HG03066 (cell line): ENCODE measurements at regions not wholly inside any gene's neighbourhood (a gene's known extent, or its start where the extent isn't known, plus 50 kb on each side); places are given as distances from the start of the nearest gene placed in this dataset.

Source experiments
- ATAC-seq: cut with Tn5 transposase; IDR thresholded peaks from one replicate; pipeline ENCODE4 v1.9.1; 2021; ENCODE audit warnings: low read depth; ENCODE audit not compliant: unreplicated experiment

GRCh38 chr4:178856139-178856800 is 1414.0 kb upstream of the AGA start:
- ATAC-seq = no peak

- ATAC-seq = no peak
These were observed 1429.2 kb upstream of the AGA start for GRCh38 chr4:178871476-178871875.

- no peak for ATAC-seq
These were observed 1439.7 kb upstream of the AGA start for GRCh38 chr4:178881937-178882336.

- no peak for ATAC-seq
These were observed 1451.9 kb upstream of the AGA start for GRCh38 chr4:178894126-178894525.

GRCh38 chr4:178899084-178899483 is 1456.8 kb upstream of the AGA start:
- no peak for ATAC-seq

GRCh38 chr4:178917756-178918155 is 1475.5 kb upstream of the AGA start:
- ATAC-seq = no peak

- no peak for ATAC-seq
These were observed 1494.9 kb upstream of the AGA start for GRCh38 chr4:178937130-178937529.

- ATAC-seq = no peak
These were observed 1499.7 kb upstream of the AGA start for GRCh38 chr4:178941975-178942374.

- ATAC-seq = no peak
These were observed 1511.3 kb upstream of the AGA start for GRCh38 chr4:178953447-178954120.

GRCh38 chr4:178955614-178956013 is 1513.4 kb upstream of the AGA start:
- ATAC-seq = no peak

GRCh38 chr4:178958725-178959440 is 1516.6 kb upstream of the AGA start:
- no peak for ATAC-seq

GRCh38 chr4:178963446-178964045 is 1521.3 kb upstream of the AGA start:
- ATAC-seq = no peak

- no peak for ATAC-seq
These were observed 1524.4 kb upstream of the AGA start for GRCh38 chr4:178966644-178967043.

GRCh38 chr4:178970433-178971140 is 1528.3 kb upstream of the AGA start:
- no peak for ATAC-seq

GRCh38 chr4:178976861-178977260 is 1534.6 kb upstream of the AGA start:
- ATAC-seq = no peak

- no peak for ATAC-seq
These were observed 1551.1 kb upstream of the AGA start for GRCh38 chr4:178993306-178993705.

- ATAC-seq = no peak
These were observed 1559.7 kb upstream of the AGA start for GRCh38 chr4:179001918-179002317.

- ATAC-seq = no peak
These were observed 1565.5 kb upstream of the AGA start for GRCh38 chr4:179007755-179008154.

GRCh38 chr4:179017581-179017980 is 1575.3 kb upstream of the AGA start:
- no peak for ATAC-seq

- no peak for ATAC-seq
These were observed 1585.3 kb upstream of the AGA start for GRCh38 chr4:179027569-179027968.

GRCh38 chr4:179028321-179028720 is 1586.1 kb upstream of the AGA start:
- no peak for ATAC-seq
